ENCODE measurements at regions not wholly inside any gene's neighbourhood (a gene's known extent, or its start where the extent isn't known, plus 50 kb on each side); places are given as distances from the start of the nearest gene placed in this dataset.
"Not testable (repeated sequence)": the region's sequence is repeated elsewhere in the genome, so short reads cannot be mapped to it uniquely, and the experiment has no call there.

DNA sequence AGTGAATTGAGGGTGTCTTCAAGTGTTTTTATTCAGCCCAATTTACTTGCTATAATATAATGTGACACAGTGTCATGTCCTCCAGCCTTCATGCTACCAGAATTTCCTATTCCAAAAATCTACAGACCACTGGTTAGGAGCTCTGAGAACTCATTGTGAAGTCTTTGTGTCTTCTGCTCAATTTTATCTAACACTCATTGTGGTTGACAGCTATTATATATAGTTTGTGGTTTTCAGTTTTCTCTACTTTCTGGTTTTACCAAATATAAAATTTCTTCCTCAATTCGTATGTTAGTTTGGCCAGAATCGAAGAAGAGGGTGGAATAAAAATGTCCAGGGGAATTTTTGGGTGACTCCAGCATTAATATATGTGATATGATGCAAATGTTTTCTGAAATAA lies 509.3 kb upstream of the NUDT12 start:
- no peak for DNase-seq (ENCODE audit: extremely low read depth in 1 of 11, low read depth in 9 of 11, low spot score in 4 of 11)

GRCh38 chr5:104062621-104063377 lies 500.2 kb upstream of the NUDT12 start:
- no peak for DNase-seq (ENCODE audit: extremely low read depth in 1 of 11, low read depth in 9 of 11, low spot score in 4 of 11)

- DNase-seq (ENCODE audit: extremely low read depth in 1 of 11, low read depth in 9 of 11, low spot score in 4 of 11), result no peak
These were observed 499.1 kb upstream of the NUDT12 start for GRCh38 chr5:104061707-104062106.

- no peak for DNase-seq (ENCODE audit: extremely low read depth in 1 of 11, low read depth in 9 of 11, low spot score in 4 of 11)
These were observed 490.7 kb upstream of the NUDT12 start for GRCh38 chr5:104053353-104053649.

GRCh38 chr5:104052558-104053352 lies 490.2 kb upstream of the NUDT12 start:
- no peak for DNase-seq (ENCODE audit: extremely low read depth in 1 of 11, low read depth in 9 of 11, low spot score in 4 of 11)

DNA sequence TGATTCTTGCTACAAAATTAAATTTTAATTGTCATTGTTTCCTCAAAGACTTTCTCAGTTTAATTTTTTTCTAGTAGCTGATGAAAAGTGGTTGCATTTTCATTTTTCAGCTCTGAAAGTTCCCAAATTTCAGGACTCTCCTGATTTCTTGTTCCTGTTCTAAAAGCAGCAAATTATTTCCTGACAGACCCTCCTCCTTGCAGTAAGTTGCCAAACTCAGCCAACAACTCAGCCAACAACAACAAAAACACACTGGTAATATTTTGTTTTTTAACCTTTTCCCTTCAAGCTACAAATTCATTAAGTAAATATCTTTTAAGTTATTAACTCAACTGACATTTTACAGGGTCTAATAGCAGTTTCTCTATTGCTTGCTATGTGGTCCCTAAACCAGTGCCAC lies 487.8 kb upstream of the NUDT12 start:
- DNase-seq (ENCODE audit: extremely low read depth in 1 of 11, low read depth in 9 of 11, low spot score in 4 of 11), result no peak

DNA sequence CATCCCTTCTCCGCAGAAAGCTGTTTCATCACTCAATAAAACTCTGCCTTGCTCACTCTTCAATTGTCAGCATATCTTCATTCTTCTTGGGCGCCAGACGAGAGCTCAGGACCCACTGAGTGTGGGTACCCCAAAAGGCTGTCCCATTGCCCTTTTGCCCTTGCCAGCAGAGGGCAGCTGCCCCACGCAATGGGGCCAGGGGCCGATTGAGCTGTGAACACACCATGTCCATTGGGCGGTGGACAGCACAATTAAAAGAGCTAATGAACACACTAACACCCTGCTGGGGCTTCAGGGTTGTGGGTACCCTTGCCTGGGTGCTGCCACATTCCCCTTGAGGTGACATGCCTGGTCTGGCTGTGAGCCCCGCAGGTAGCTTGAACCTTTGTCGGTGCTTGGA lies 487.2 kb upstream of the NUDT12 start:
- no peak for DNase-seq (ENCODE audit: extremely low read depth in 1 of 11, low read depth in 9 of 11, low spot score in 4 of 11)

- DNase-seq (ENCODE audit: extremely low read depth in 1 of 11, low read depth in 9 of 11, low spot score in 4 of 11), result no peak
These were observed 485.6 kb upstream of the NUDT12 start for GRCh38 chr5:104048231-104048630.

DNA sequence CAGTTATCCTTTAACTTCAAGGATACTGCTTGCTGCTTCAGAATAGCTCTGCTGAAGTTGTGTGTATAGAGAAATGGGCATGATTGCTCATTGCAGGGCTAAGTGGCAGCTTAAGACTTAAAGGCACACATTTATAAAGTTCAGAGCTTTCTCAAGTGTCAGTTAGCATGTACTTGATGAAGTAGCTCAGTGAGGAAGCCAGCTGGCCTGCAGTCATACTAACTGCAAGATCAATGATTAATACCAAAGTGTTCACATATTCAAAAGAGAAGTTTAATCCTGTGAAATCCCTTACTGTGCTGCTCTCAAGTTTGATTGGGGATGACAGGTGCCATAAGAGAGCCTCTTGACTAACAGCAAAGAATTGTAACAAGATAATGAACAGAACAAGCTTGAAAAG lies 483.4 kb upstream of the NUDT12 start:
- no peak for DNase-seq (ENCODE audit: extremely low read depth in 1 of 11, low read depth in 9 of 11, low spot score in 4 of 11)

- not testable (repeated sequence) for DNase-seq (ENCODE audit: extremely low read depth in 1 of 11, low read depth in 9 of 11, low spot score in 4 of 11)
These were observed 477.3 kb upstream of the NUDT12 start for GRCh38 chr5:104039871-104040270.

- not testable (repeated sequence) for DNase-seq (ENCODE audit: extremely low read depth in 1 of 11, low read depth in 9 of 11, low spot score in 4 of 11)
These were observed 474.5 kb upstream of the NUDT12 start for GRCh38 chr5:104037136-104037535.

DNA sequence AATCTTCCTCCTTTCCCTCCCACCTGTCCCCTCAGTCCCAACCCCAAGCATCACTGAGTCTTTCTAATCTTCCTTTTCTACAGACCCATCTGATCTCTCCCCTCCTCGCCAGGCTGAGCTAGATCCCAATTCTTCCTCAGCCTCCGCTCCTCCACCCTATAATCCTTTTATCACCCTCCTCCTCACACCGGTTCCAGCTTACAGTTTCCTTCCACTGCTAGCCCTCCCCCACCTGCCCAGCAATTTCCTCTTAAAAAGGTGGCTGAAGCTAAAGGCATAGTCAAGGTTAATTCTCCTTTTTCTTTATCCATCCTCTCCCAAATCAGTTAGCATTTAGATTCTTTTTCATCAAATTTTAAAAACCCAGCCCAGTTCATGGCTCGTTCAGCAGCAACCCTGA lies 470.6 kb upstream of the NUDT12 start:
- DNase-seq (ENCODE audit: extremely low read depth in 1 of 11, low read depth in 9 of 11, low spot score in 4 of 11), result not testable (repeated sequence)

GRCh38 chr5:104024538-104024937 lies 461.9 kb upstream of the NUDT12 start:
- no peak for DNase-seq (ENCODE audit: extremely low read depth in 1 of 11, low read depth in 9 of 11, low spot score in 4 of 11)

DNA sequence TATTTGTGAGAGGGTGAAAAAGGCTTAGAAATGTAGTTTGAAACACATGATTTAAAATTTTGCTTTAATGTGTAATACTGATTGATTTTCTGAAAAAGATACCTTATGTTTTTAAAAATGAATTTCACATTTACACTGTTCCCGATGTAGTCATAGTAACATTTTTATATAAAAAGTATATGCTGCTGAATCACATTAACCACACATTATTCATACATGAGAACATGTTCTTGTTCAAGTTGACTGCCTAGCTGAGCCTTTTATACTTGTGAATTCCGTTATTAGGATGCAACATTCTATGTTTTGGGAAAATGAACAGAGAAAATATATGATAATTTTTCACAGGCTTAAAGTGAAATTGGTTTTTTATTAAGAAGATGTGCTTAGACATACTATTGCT lies 461.1 kb upstream of the NUDT12 start:
- DNase-seq (ENCODE audit: extremely low read depth in 1 of 11, low read depth in 9 of 11, low spot score in 4 of 11), result no peak

GRCh38 chr5:104019956-104020355 lies 457.4 kb upstream of the NUDT12 start:
- no peak for DNase-seq (ENCODE audit: extremely low read depth in 1 of 11, low read depth in 9 of 11, low spot score in 4 of 11)

DNA sequence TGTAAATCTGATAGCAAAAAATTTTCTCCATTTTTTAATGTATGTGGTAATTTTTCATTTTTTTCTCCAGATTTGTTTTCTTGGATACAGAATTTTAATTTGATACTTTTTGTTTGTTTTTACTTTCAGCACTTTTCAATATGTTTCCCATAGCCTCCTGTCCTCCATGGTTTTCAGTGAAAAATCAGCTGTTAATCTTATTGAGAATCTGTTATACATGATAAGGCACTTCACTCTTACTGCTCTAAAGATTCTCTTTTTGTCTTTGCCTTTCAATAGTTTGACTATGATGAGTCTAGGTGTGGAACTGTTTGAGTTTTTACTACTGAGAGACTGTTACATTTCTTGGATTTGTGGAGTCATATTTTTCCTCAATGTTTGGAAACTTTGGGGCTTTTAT lies 455.7 kb upstream of the NUDT12 start:
- no peak for DNase-seq (ENCODE audit: extremely low read depth in 1 of 11, low read depth in 9 of 11, low spot score in 4 of 11)

DNA sequence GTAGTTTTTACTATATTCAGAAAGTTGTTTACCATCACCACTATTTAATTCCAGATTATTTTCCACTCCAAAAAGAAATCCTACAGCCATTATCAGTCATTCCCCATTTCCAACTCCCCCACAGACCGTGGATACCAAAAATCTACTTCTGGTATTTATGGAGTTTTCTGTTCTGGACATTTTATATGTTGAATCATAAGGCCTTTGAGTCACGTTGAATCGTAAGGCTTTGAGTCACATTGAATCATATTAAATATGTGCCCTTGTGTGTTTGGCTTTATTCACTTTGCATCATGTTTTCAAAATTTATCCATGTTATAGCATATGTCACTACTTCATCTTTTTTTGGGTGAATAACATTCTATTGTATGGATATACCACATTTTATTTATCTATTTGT lies 454.1 kb upstream of the NUDT12 start:
- no peak for DNase-seq (ENCODE audit: extremely low read depth in 1 of 11, low read depth in 9 of 11, low spot score in 4 of 11)

GRCh38 chr5:104015765-104016164 lies 453.2 kb upstream of the NUDT12 start:
- no peak for DNase-seq (ENCODE audit: extremely low read depth in 1 of 11, low read depth in 9 of 11, low spot score in 4 of 11)

- DNase-seq (ENCODE audit: extremely low read depth in 1 of 11, low read depth in 9 of 11, low spot score in 4 of 11), result not testable (repeated sequence)
These were observed 440.2 kb upstream of the NUDT12 start for GRCh38 chr5:104002783-104003182.

- no peak for DNase-seq (ENCODE audit: extremely low read depth in 1 of 11, low read depth in 9 of 11, low spot score in 4 of 11)
These were observed 438.5 kb upstream of the NUDT12 start for GRCh38 chr5:104001136-104001535.

- no peak for DNase-seq (ENCODE audit: extremely low read depth in 1 of 11, low read depth in 9 of 11, low spot score in 4 of 11)
These were observed 430.4 kb upstream of the NUDT12 start for GRCh38 chr5:103993031-103993430.
